BLaER1 treated with 17β-estradiol and CSF1 and Interleukin-3, amounts not matched to agents 10 nM and 100 nM (cell line): ENCODE measurements at regions not wholly inside any gene's neighbourhood (a gene's known extent, or its start where the extent isn't known, plus 50 kb on each side); places are given as distances from the start of the nearest gene placed in this dataset.

Source experiments
- H3K27ac ChIP-seq, 11 experiments: shearing (Covaris generic); formaldehyde crosslinking; 2 replicates each; pipeline ENCODE4 v1.8.1; 2022
- H3K27me3 ChIP-seq, 11 experiments: shearing (Covaris generic); formaldehyde crosslinking; 2 replicates each; pipeline ENCODE4 v1.8.1; 2022
- H3K36me3 ChIP-seq, 11 experiments: shearing (Covaris generic); formaldehyde crosslinking; 2 replicates each; pipeline ENCODE4 v1.8.1; 2022
- H3K4me1 ChIP-seq, 10 experiments: shearing (Covaris generic); formaldehyde crosslinking; 2 replicates each; pipeline ENCODE4 v1.8.1; 2022
- H3K4me2 ChIP-seq, 11 experiments: shearing (Covaris generic); formaldehyde crosslinking; 2 replicates each; pipeline ENCODE4 v1.8.1; 2022
- H3K4me3 ChIP-seq, 10 experiments: shearing (Covaris generic); formaldehyde crosslinking; 2 replicates each; pipeline ENCODE4 v1.8.1; 2022
- H3K9ac ChIP-seq, 11 experiments: shearing (Covaris generic); formaldehyde crosslinking; 2 replicates each; pipeline ENCODE4 v1.8.1; 2022
- H3K9me3 ChIP-seq, 11 experiments: shearing (Covaris generic); formaldehyde crosslinking; replicated peaks in 1 of 11; 2 replicates each; pipeline ENCODE4 v1.8.1; 2022
- H4K20me1 ChIP-seq, 11 experiments: shearing (Covaris generic); formaldehyde crosslinking; 2 replicates each; pipeline ENCODE4 v1.8.1; 2022
- Cebpa-rat ChIP-seq, 11 experiments: shearing (Covaris generic); IDR thresholded peaks; 2 replicates each; pipeline ENCODE4 v1.8.1; 2022

GRCh38 chrX:109818976-109819375 lies 85.9 kb upstream of the ACSL4 start:
- Histone ChIP-seq H3K9ac (no peak overlapping the region), H3K27me3 (peaks cover 76 to 100% (median 95%) of the 10 kb centered on the region in 11 experiments), H3K36me3 (no peaks in the 10 kb centered on the region), H3K4me1 (peaks cover 0 to 16% (median 0%) of the 10 kb centered on the region in 10 experiments; a peak in 6 of 20 replicates), H3K4me2 (no peak overlapping the region), H3K27ac (no peak overlapping the region), H4K20me1 (no peaks in the 10 kb centered on the region; a peak in 1 of 22 replicates), H3K9me3 (no peaks in the 10 kb centered on the region), H3K4me3 (no peak overlapping the region)
- no peak for TF ChIP-seq Cebpa-rat (IDR thresholded peaks at IDR 0.05)

GRCh38 chrX:109822861-109823260 lies 89.8 kb upstream of the ACSL4 start:
- H3K36me3 ChIP-seq, result no peaks in the 10 kb centered on the region
- no peak overlapping the region for H3K4me3 ChIP-seq
- H3K4me1 ChIP-seq, result peaks cover 0 to 30% (median 0%) of the 10 kb centered on the region in 10 experiments; a peak in 7 of 20 replicates
- no peak for TF ChIP-seq Cebpa-rat (IDR thresholded peaks at IDR 0.05)
- no peaks in the 10 kb centered on the region for H4K20me1 ChIP-seq
- no peak overlapping the region; a peak in 1 of 22 replicates for H3K27ac ChIP-seq
- peaks cover 72 to 100% (median 95%) of the 10 kb centered on the region in 11 experiments for H3K27me3 ChIP-seq
- H3K9ac ChIP-seq, result no peak overlapping the region
- H3K4me2 ChIP-seq, result peak overlapping the region in 3 of 11 experiments; percentile 27 to 35 (median 29); a peak in 6 of 22 replicates
- H3K9me3 ChIP-seq, result no peaks in the 10 kb centered on the region

- TF ChIP-seq Cebpa-rat (IDR thresholded peaks at IDR 0.05), result no peak
Measured at GRCh38 chrX:109826954-109827708, 94.1 kb upstream of the ACSL4 start.

GRCh38 chrX:109827772-109828171 lies 94.7 kb upstream of the ACSL4 start:
- no peak for TF ChIP-seq Cebpa-rat (IDR thresholded peaks at IDR 0.05)
- Histone ChIP-seq H3K27ac (peak overlapping the region in 1 of 11 experiments; percentile 43; a peak in 2 of 22 replicates), H3K4me3 (no peak overlapping the region), H4K20me1 (no peaks in the 10 kb centered on the region), H3K4me1 (peaks cover 0 to 69% (median 13%) of the 10 kb centered on the region in 10 experiments; a peak in 11 of 20 replicates), H3K9ac (no peak overlapping the region), H3K4me2 (peak overlapping the region in 3 of 11 experiments; percentile 40 to 55 (median 41); a peak in 6 of 22 replicates), H3K36me3 (no peaks in the 10 kb centered on the region), H3K9me3 (no peaks in the 10 kb centered on the region), H3K27me3 (peaks cover 68 to 97% (median 95%) of the 10 kb centered on the region in 11 experiments)

More at GRCh38 chrX:109826954-109827708, 94.1 kb upstream of the ACSL4 start:
- Histone ChIP-seq H3K4me2 (peak overlapping the region in 3 of 11 experiments; percentile 24 to 55 (median 41); a peak in 6 of 22 replicates), H3K9me3 (no peaks in the 10 kb centered on the region), H3K4me1 (peaks cover 0 to 65% (median 13%) of the 10 kb centered on the region in 10 experiments; a peak in 11 of 20 replicates), H3K27me3 (peaks cover 68 to 97% (median 95%) of the 10 kb centered on the region in 11 experiments), H3K27ac (no peak overlapping the region), H4K20me1 (no peaks in the 10 kb centered on the region), H3K36me3 (no peaks in the 10 kb centered on the region), H3K4me3 (no peak overlapping the region), H3K9ac (no peak overlapping the region)

DNA sequence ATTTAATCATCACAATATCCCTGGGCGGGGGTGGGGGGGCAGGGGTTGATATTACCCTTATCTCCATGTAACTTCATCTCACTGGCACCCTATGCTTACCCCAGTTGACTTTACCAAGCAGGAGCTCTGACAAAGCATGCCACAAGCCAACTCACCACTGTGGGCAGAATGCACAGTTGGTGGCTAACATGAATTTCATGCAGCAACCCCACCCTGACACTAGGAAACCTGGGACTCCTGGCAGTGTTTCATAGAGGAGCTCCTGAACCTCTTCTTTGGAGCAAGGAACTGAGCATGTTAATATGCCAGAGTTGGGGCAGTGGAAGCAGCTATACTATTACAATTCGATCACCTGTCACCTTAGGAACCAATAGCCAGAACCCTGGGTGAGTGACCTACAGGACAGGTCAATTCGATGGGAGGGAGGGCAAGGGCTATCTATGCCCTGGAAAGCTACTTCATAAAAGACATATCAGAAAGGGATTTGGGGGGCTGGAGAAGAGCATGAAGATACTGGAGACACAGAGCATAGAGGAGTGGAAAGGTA lies 97.2 kb upstream of the ACSL4 start:
- Histone ChIP-seq H3K4me1 (peaks cover 0 to 71% (median 13%) of the 10 kb centered on the region in 10 experiments; a peak in 11 of 20 replicates), H3K9ac (peak overlapping the region in 5 of 11 experiments; percentile 22 to 77 (median 75); a peak in 9 of 22 replicates), H3K27me3 (peaks cover 64 to 86% (median 84%) of the 10 kb centered on the region in 11 experiments), H4K20me1 (no peaks in the 10 kb centered on the region), H3K4me2 (peak overlapping the region in 8 of 11 experiments; percentile 11 to 77 (median 51); a peak in 11 of 22 replicates), H3K27ac (peak overlapping the region in 8 of 11 experiments; percentile 47 to 91 (median 70); a peak in 14 of 22 replicates), H3K36me3 (no peaks in the 10 kb centered on the region), H3K9me3 (no peaks in the 10 kb centered on the region), H3K4me3 (no peak overlapping the region)
- TF ChIP-seq Cebpa-rat (IDR thresholded peaks at IDR 0.05), result no peak

GRCh38 chrX:109830704-109831206 lies 97.7 kb upstream of the ACSL4 start:
- H3K4me2 ChIP-seq, result peak overlapping the region in 8 of 11 experiments; percentile 11 to 77 (median 51); a peak in 11 of 22 replicates
- TF ChIP-seq Cebpa-rat (IDR thresholded peaks at IDR 0.05), result peak in 3 of 11 experiments; percentile 22 to 74 (median 59); a peak in 5 of 22 replicates

GRCh38 chrX:109831326-109831985 lies 98.4 kb upstream of the ACSL4 start:
- H3K4me1 ChIP-seq, result peaks cover 0 to 81% (median 13%) of the 10 kb centered on the region in 10 experiments; a peak in 11 of 20 replicates
- peaks cover 65 to 86% (median 84%) of the 10 kb centered on the region in 11 experiments for H3K27me3 ChIP-seq
- peak overlapping the region in 8 of 11 experiments; percentile 14 to 91 (median 77); a peak in 13 of 22 replicates for H3K27ac ChIP-seq
- no peak for TF ChIP-seq Cebpa-rat (IDR thresholded peaks at IDR 0.05)
- H3K9me3 ChIP-seq, result 0 out of 22 replicates have a peak, but pooled peaks cover 0 to 7% (median 0%) of the 10 kb centered on the region in 11 experiments
- H4K20me1 ChIP-seq, result no peaks in the 10 kb centered on the region
- H3K4me2 ChIP-seq, result peak overlapping the region in 6 of 11 experiments; percentile 19 to 74 (median 60); a peak in 9 of 22 replicates
- peak overlapping the region in 5 of 11 experiments; percentile 29 to 77 (median 57); a peak in 7 of 22 replicates for H3K9ac ChIP-seq
- no peaks in the 10 kb centered on the region for H3K36me3 ChIP-seq
- no peak overlapping the region for H3K4me3 ChIP-seq

More at GRCh38 chrX:109830704-109831206, 97.7 kb upstream of the ACSL4 start:
- H3K9me3 ChIP-seq, result 0 out of 22 replicates have a peak, but pooled peaks cover 0 to under 1% (median 0%) of the 10 kb centered on the region in 11 experiments
- no peak overlapping the region for H3K4me3 ChIP-seq
- peak overlapping the region in 8 of 11 experiments; percentile 47 to 91 (median 77); a peak in 15 of 22 replicates for H3K27ac ChIP-seq
- no peaks in the 10 kb centered on the region for H3K36me3 ChIP-seq
- peaks cover 0 to 76% (median 13%) of the 10 kb centered on the region in 10 experiments; a peak in 11 of 20 replicates for H3K4me1 ChIP-seq
- H4K20me1 ChIP-seq, result no peaks in the 10 kb centered on the region
- H3K27me3 ChIP-seq, result peaks cover 64 to 86% (median 84%) of the 10 kb centered on the region in 11 experiments
- peak overlapping the region in 6 of 11 experiments; percentile 22 to 77 (median 74); a peak in 9 of 22 replicates for H3K9ac ChIP-seq
